M059J (cell line): ENCODE measurements at regions not wholly inside any gene's neighbourhood (a gene's known extent, or its start where the extent isn't known, plus 50 kb on each side); places are given as distances from the start of the nearest gene placed in this dataset.

ENCODE experiments used
- DNase-seq: peaks from one replicate; pipeline ENCODE4 v3.0.0-alpha.2; 2012; ENCODE audit warnings: low read depth

- no peak for DNase-seq
Observed at GRCh38 chr7:79719216-79719615, 265.7 kb upstream of the MAGI2 start.

GRCh38 chr7:79716329-79716728, 262.9 kb upstream of the MAGI2 start:
- DNase-seq: no peak

GRCh38 chr7:79714081-79714480, 260.6 kb upstream of the MAGI2 start:
- no peak for DNase-seq

- DNase-seq: no peak
Observed at GRCh38 chr7:79713276-79713675, 259.8 kb upstream of the MAGI2 start.

- DNase-seq: no peak
Observed at GRCh38 chr7:79711660-79712059, 258.2 kb upstream of the MAGI2 start.

GRCh38 chr7:79709574-79710409, 256.3 kb upstream of the MAGI2 start:
- peak; percentile 84 for DNase-seq

- peak; percentile 43 for DNase-seq
Observed at GRCh38 chr7:79702116-79702515, 248.6 kb upstream of the MAGI2 start.

GRCh38 chr7:79692015-79692414, 238.5 kb upstream of the MAGI2 start:
- peak; percentile 91 for DNase-seq

GRCh38 chr7:79691074-79691473, 237.6 kb upstream of the MAGI2 start:
- no peak for DNase-seq

- DNase-seq: no peak
Observed at GRCh38 chr7:79684384-79684783, 230.9 kb upstream of the MAGI2 start.

- no peak for DNase-seq
Observed at GRCh38 chr7:79683916-79684315, 230.4 kb upstream of the MAGI2 start.

GRCh38 chr7:79683185-79683890, 229.9 kb upstream of the MAGI2 start:
- no peak for DNase-seq

- no peak for DNase-seq
Observed at GRCh38 chr7:79681454-79681853, 228.0 kb upstream of the MAGI2 start.

- DNase-seq: no peak
Observed at GRCh38 chr7:79673969-79674368, 220.5 kb upstream of the MAGI2 start.

- no peak for DNase-seq
Observed at GRCh38 chr7:79673421-79673820, 220.0 kb upstream of the MAGI2 start.

GRCh38 chr7:79668292-79668691, 214.8 kb upstream of the MAGI2 start:
- DNase-seq: peak; percentile 12

- no peak for DNase-seq
Observed at GRCh38 chr7:79666472-79666871, 213.0 kb upstream of the MAGI2 start.

- no peak for DNase-seq
Observed at GRCh38 chr7:79664884-79665676, 211.6 kb upstream of the MAGI2 start.

- no peak for DNase-seq
Observed at GRCh38 chr7:79658304-79658703, 204.8 kb upstream of the MAGI2 start.

GRCh38 chr7:79653136-79653631, 199.7 kb upstream of the MAGI2 start:
- DNase-seq: peak; percentile 12

- DNase-seq: no peak
Observed at GRCh38 chr7:79652619-79653018, 199.2 kb upstream of the MAGI2 start.

- no peak for DNase-seq
Observed at GRCh38 chr7:79647711-79648110, 194.2 kb upstream of the MAGI2 start.
